Stimulated activated memory B cell treated with anti-CD40 and anti-IgM and Interleukin-4, amounts not matched to agents 10 μg/mL and 1 μg/mL and 100 μg/mL, for 72 hours (primary cell): ENCODE measurements at regions not wholly inside any gene's neighbourhood (a gene's known extent, or its start where the extent isn't known, plus 50 kb on each side); places are given as distances from the start of the nearest gene placed in this dataset.

Experiments
- ATAC-seq: fragments of 150-1000 bp; cut with Tn5 transposase; 2 replicates; pipeline ENCODE4 v1.10.0; 2021
- H3K27ac Mint-ChIP-seq: one replicate; pipeline ENCODE4 v1.8.0; 2022; ENCODE audit warnings: mild to moderate bottlenecking, mixed read lengths
- H3K27me3 Mint-ChIP-seq: one replicate; pipeline ENCODE4 v1.8.0; 2022; ENCODE audit warnings: mixed read lengths
- H3K36me3 Mint-ChIP-seq: one replicate; pipeline ENCODE4 v1.8.0; 2022; ENCODE audit warnings: mixed read lengths
- H3K4me1 Mint-ChIP-seq: one replicate; pipeline ENCODE4 v1.8.0; 2022; ENCODE audit warnings: mixed read lengths
- H3K4me3 Mint-ChIP-seq: one replicate; pipeline ENCODE4 v1.8.0; 2022; ENCODE audit warnings: mild to moderate bottlenecking, moderate library complexity, mixed read lengths
- H3K9me3 Mint-ChIP-seq: one replicate; pipeline ENCODE4 v1.8.0; 2022; ENCODE audit warnings: mixed read lengths

DNA sequence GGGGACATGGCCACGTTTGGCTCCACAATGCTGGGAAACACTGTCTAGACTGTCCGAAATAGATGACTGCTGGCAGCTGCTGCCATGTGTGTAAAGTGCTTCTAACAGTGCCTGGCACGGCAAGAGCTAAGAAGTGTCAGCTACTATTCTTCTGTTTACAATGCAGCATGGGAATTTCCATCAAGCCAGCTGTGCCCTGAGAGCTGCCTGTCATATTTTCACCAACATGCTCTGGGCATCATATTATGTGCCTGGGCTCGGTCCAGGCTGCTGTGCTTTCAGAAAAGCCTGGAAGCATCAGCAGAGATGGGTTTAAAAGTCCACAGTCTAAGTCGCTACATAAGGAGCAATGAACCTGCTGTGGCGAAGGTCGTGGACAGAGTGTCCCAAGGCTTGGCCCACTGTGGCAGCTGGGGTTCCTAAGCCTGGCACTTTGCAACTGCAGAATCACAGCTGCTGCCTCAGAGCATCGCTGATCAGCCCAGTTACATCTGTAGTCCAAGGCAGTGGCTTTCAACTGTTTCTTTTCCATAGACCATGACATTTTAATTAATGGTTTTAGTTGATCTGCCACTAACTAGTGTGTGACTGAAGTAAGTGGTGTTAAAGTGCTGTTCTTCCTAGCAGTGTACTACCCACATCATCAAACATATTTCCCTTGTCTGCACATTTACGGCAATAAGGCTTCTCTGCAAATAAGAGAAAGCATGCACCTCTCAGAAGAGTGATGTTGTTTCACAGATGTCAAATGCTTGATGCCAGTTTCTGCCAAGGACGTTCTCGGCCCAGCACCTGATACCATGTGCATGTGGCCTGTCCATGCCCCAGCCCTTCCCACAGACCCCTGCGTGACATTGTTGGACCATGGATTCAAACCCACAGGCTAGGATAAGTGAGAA lies 95.7 kb upstream of the C1QTNF9B start:
- Mint-ChIP-seq H3K27ac (no peak overlapping the region), H3K36me3 (no peaks in the 10 kb centered on the region), H3K9me3 (no peaks in the 10 kb centered on the region), H3K4me3 (no peak overlapping the region), H3K4me1 (no peaks in the 10 kb centered on the region), H3K27me3 (peaks cover 45% of the 10 kb centered on the region)
- no peak for ATAC-seq

GRCh38 chr13:23993680-23993985 lies 96.3 kb upstream of the C1QTNF9B start:
- no peaks in the 10 kb centered on the region for H3K36me3 Mint-ChIP-seq
- H3K9me3 Mint-ChIP-seq, result no peaks in the 10 kb centered on the region
- H3K4me3 Mint-ChIP-seq, result no peak overlapping the region
- H3K27ac Mint-ChIP-seq, result no peak overlapping the region
- H3K4me1 Mint-ChIP-seq, result no peaks in the 10 kb centered on the region
- peaks cover 41% of the 10 kb centered on the region for H3K27me3 Mint-ChIP-seq
- ATAC-seq, result no peak

DNA sequence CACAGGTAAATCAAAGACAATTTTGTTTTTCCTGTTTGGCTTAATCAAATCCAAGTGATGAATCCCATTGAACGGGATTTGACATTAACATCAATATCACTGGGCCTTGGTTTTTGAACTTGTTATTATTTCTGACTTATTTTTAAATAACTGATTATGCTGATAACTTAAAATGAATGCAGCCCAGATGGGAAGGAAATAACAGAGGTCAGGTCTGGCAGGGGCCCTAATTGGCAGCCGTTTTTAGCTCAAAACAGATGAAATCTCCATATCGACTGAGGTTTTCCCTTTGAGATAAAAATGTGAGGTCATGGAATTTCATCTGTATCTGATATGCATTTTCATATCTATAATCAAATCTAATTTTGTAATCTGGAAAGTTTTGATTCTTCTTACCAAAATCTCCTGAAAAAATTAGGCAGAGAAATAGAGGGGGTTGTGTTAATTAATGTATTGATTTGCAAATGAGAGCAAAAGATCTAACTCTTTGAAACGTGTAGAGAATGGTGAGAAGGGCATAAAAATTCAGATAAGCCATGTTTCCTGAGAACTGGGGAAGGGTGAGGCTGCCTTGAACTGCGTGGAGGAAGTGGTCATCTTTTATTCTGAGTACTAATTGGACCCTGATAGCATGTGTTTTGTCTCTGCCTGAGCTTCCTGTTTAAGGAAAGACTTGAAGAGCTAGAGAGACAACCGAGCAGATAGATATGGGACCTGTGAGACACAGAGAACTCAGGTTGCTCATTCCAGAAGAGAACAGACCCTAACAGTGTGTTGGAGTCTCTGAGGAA lies 98.2 kb upstream of the C1QTNF9B start:
- no peak overlapping the region for H3K4me3 Mint-ChIP-seq
- H3K36me3 Mint-ChIP-seq, result no peaks in the 10 kb centered on the region
- no peaks in the 10 kb centered on the region for H3K4me1 Mint-ChIP-seq
- H3K27ac Mint-ChIP-seq, result no peak overlapping the region
- ATAC-seq, result no peak
- no peaks in the 10 kb centered on the region for H3K9me3 Mint-ChIP-seq
- peaks cover 23% of the 10 kb centered on the region for H3K27me3 Mint-ChIP-seq

GRCh38 chr13:23996456-23996855 lies 99.2 kb upstream of the C1QTNF9B start:
- H3K9me3 Mint-ChIP-seq, result no peaks in the 10 kb centered on the region
- no peak for ATAC-seq
- no peak overlapping the region for H3K4me3 Mint-ChIP-seq
- H3K27me3 Mint-ChIP-seq, result peaks cover 13% of the 10 kb centered on the region
- H3K27ac Mint-ChIP-seq, result no peak overlapping the region
- no peaks in the 10 kb centered on the region for H3K36me3 Mint-ChIP-seq
- no peaks in the 10 kb centered on the region for H3K4me1 Mint-ChIP-seq

- H3K27ac Mint-ChIP-seq, result no peak overlapping the region
- H3K36me3 Mint-ChIP-seq, result no peaks in the 10 kb centered on the region
These were observed 102.1 kb upstream of the C1QTNF9B start for GRCh38 chr13:23999424-23999823.

GRCh38 chr13:24002206-24002815 lies 105.0 kb upstream of the C1QTNF9B start:
- Mint-ChIP-seq H3K4me1 (no peaks in the 10 kb centered on the region), H3K27ac (no peak overlapping the region), H3K36me3 (no peaks in the 10 kb centered on the region), H3K4me3 (no peak overlapping the region), H3K27me3 (no peaks in the 10 kb centered on the region), H3K9me3 (no peaks in the 10 kb centered on the region)
- ATAC-seq, result no peak

More at GRCh38 chr13:23999424-23999823, 102.1 kb upstream of the C1QTNF9B start:
- peaks cover 1% of the 10 kb centered on the region for H3K27me3 Mint-ChIP-seq
- no peak for ATAC-seq
- H3K4me1 Mint-ChIP-seq, result no peaks in the 10 kb centered on the region
- no peaks in the 10 kb centered on the region for H3K9me3 Mint-ChIP-seq
- H3K4me3 Mint-ChIP-seq, result no peak overlapping the region

DNA sequence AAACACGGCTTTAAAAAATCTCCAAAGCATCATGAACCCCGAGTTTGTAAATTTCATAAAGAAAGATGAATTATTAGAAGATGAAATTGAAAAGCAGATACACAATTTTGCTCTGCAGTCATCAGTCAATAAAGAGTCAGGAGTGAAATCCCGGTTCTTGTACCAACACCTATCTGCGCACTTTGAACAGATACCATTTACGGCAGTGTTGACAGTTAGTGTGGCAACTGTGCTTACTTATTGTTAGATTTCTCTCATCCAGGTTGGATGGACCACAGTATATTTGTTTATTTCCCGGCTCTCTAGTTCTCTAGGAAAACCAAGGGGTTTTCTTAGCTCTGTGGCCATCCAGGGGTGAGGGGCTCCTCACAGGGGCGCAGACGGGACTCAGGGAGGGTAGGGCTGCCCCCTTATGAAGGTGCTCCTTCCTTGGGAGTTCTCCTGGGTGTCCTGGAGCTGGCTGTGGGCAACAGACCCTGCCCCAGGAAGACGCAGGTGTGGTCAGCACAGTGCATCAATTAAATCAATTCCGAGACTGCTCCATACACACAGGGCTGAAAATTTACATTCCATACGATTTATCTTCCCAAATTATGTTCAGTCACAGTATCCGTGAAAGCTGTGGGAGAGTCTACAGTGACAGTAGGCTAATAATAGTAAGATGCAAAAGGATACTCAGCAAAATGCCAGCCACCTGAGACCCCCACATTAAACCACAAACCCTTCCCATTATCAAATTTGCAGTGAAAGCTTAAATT lies 107.0 kb upstream of the C1QTNF9B start:
- H3K27ac Mint-ChIP-seq, result no peak overlapping the region
- H3K9me3 Mint-ChIP-seq, result no peaks in the 10 kb centered on the region
- no peaks in the 10 kb centered on the region for H3K4me1 Mint-ChIP-seq
- no peak overlapping the region for H3K4me3 Mint-ChIP-seq
- no peaks in the 10 kb centered on the region for H3K27me3 Mint-ChIP-seq
- H3K36me3 Mint-ChIP-seq, result no peaks in the 10 kb centered on the region
- no peak for ATAC-seq

- Mint-ChIP-seq H3K36me3 (no peaks in the 10 kb centered on the region), H3K9me3 (no peaks in the 10 kb centered on the region), H3K27ac (no peak overlapping the region), H3K4me1 (no peaks in the 10 kb centered on the region), H3K4me3 (no peak overlapping the region), H3K27me3 (no peaks in the 10 kb centered on the region)
- no peak for ATAC-seq
These were observed 107.7 kb upstream of the C1QTNF9B start for GRCh38 chr13:24004971-24005370.

GRCh38 chr13:24005755-24006281 lies 108.5 kb upstream of the C1QTNF9B start:
- no peak overlapping the region for H3K27ac Mint-ChIP-seq
- H3K27me3 Mint-ChIP-seq, result peaks cover under 1% of the 10 kb centered on the region
- H3K4me3 Mint-ChIP-seq, result no peak overlapping the region
- peak; percentile 49 for ATAC-seq
- H3K9me3 Mint-ChIP-seq, result no peaks in the 10 kb centered on the region
- H3K36me3 Mint-ChIP-seq, result no peaks in the 10 kb centered on the region
- H3K4me1 Mint-ChIP-seq, result no peaks in the 10 kb centered on the region

- Mint-ChIP-seq H3K4me3 (no peak overlapping the region), H3K27ac (no peak overlapping the region), H3K4me1 (no peaks in the 10 kb centered on the region), H3K9me3 (no peaks in the 10 kb centered on the region), H3K36me3 (no peaks in the 10 kb centered on the region), H3K27me3 (peaks cover 9% of the 10 kb centered on the region)
- no peak for ATAC-seq
These were observed 109.4 kb upstream of the C1QTNF9B start for GRCh38 chr13:24006520-24007248.

- ATAC-seq, result no peak
- no peaks in the 10 kb centered on the region for H3K9me3 Mint-ChIP-seq
- no peak overlapping the region for H3K27ac Mint-ChIP-seq
- H3K4me3 Mint-ChIP-seq, result no peak overlapping the region
- H3K4me1 Mint-ChIP-seq, result no peaks in the 10 kb centered on the region
- H3K36me3 Mint-ChIP-seq, result no peaks in the 10 kb centered on the region
- peaks cover 13% of the 10 kb centered on the region for H3K27me3 Mint-ChIP-seq
These were observed 110.8 kb upstream of the C1QTNF9B start for GRCh38 chr13:24007979-24008620.

DNA sequence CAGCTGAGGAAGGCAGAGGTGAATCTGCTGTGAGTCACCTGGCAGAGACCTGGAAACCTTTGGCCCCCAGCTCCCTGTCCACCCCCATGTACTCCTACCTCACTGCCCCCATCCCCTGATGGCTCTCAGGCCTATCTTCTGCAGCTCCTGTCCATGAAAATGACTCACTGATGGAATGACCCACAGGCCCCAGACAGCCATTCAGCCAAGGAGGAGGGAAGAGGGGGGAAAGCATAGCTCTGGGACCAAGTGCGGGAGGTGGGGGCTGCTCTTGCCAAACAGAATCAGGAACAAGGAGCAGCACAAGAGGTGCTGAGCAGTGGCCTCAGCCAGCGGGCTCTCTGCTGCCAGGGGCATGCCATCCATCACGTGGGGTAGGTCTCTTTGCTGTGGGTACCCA lies 111.4 kb upstream of the C1QTNF9B start:
- H3K9me3 Mint-ChIP-seq, result no peaks in the 10 kb centered on the region
- no peak overlapping the region for H3K27ac Mint-ChIP-seq
- no peak for ATAC-seq
- H3K27me3 Mint-ChIP-seq, result peaks cover 18% of the 10 kb centered on the region
- H3K4me3 Mint-ChIP-seq, result no peak overlapping the region
- H3K4me1 Mint-ChIP-seq, result no peaks in the 10 kb centered on the region
- H3K36me3 Mint-ChIP-seq, result no peaks in the 10 kb centered on the region

- H3K4me3 Mint-ChIP-seq, result no peak overlapping the region
- ATAC-seq, result no peak
- peaks cover 23% of the 10 kb centered on the region for H3K27me3 Mint-ChIP-seq
These were observed 114.0 kb upstream of the C1QTNF9B start for GRCh38 chr13:24011266-24011665.

GRCh38 chr13:24012648-24013047 lies 115.3 kb upstream of the C1QTNF9B start:
- no peaks in the 10 kb centered on the region for H3K36me3 Mint-ChIP-seq
- H3K4me3 Mint-ChIP-seq, result no peak overlapping the region
- H3K4me1 Mint-ChIP-seq, result no peaks in the 10 kb centered on the region
- no peak overlapping the region for H3K27ac Mint-ChIP-seq
- ATAC-seq, result no peak
- no peaks in the 10 kb centered on the region for H3K9me3 Mint-ChIP-seq
- H3K27me3 Mint-ChIP-seq, result peaks cover 23% of the 10 kb centered on the region

More at GRCh38 chr13:24011266-24011665, 114.0 kb upstream of the C1QTNF9B start:
- Mint-ChIP-seq H3K9me3 (no peaks in the 10 kb centered on the region), H3K4me1 (no peaks in the 10 kb centered on the region), H3K36me3 (no peaks in the 10 kb centered on the region), H3K27ac (no peak overlapping the region)
